Neuronal stem cell (in vitro differentiated cells): ENCODE measurements at regions not wholly inside any gene's neighbourhood (a gene's known extent, or its start where the extent isn't known, plus 50 kb on each side); places are given as distances from the start of the nearest gene placed in this dataset.

Experiments
- DNase-seq: peaks from one replicate; pipeline ENCODE4 v3.0.0-alpha.2; 2013; ENCODE audit warnings: low spot score
- H2AFZ ChIP-seq: one replicate; pipeline ENCODE4 v1.6.1; 2013; ENCODE audit warnings: mild to moderate bottlenecking, low read length, inconsistent platforms
- H2AK5ac ChIP-seq: 2 replicates; pipeline ENCODE4 v1.6.1; 2013; ENCODE audit warnings: low read depth, mild to moderate bottlenecking, inconsistent platforms, low read length, moderate library complexity, mixed read lengths
- H2BK120ac ChIP-seq: 2 replicates; pipeline ENCODE4 v1.6.1; 2013; ENCODE audit warnings: low read depth, mild to moderate bottlenecking, inconsistent platforms, low read length, moderate library complexity, mixed read lengths
- H2BK12ac ChIP-seq: one replicate; pipeline ENCODE4 v1.6.1; 2013; ENCODE audit warnings: low read length, inconsistent platforms
- H2BK15ac ChIP-seq: 2 replicates; pipeline ENCODE4 v1.6.1; 2013; ENCODE audit warnings: mild to moderate bottlenecking, low read length, inconsistent platforms, mixed read lengths
- H2BK5ac ChIP-seq: one replicate; pipeline ENCODE4 v1.6.1; 2013; ENCODE audit warnings: inconsistent platforms, mild to moderate bottlenecking, low read length, moderate library complexity
- H3K14ac ChIP-seq: one replicate; pipeline ENCODE4 v1.6.1; 2013; ENCODE audit warnings: low read length, inconsistent platforms
- H3K18ac ChIP-seq: 2 replicates; pipeline ENCODE4 v1.6.1; 2013; ENCODE audit warnings: low read length, inconsistent platforms
- H3K23ac ChIP-seq: 2 replicates; pipeline ENCODE4 v1.6.1; 2013; ENCODE audit warnings: low read depth, mild to moderate bottlenecking, mixed read lengths, low read length, inconsistent platforms; ENCODE audit not compliant: poor library complexity
- H3K27ac ChIP-seq: replicated peaks from 3 replicates; pipeline ENCODE4 v1.5.1; 2013; ENCODE audit warnings: low read length, inconsistent platforms
- H3K27me3 ChIP-seq, 3 experiments: 2 replicates each; pipeline ENCODE4 v1.6.1; 2013; ENCODE audit warnings: low read length in 3 of 3, mild to moderate bottlenecking in 2 of 3, inconsistent platforms in 1 of 3, low read depth in 1 of 3, mixed read lengths in 1 of 3, moderate library complexity in 1 of 3; ENCODE audit not compliant: control insufficient read depth in 3 of 3, insufficient read depth in 3 of 3
- H3K36me3 ChIP-seq, 2 donors: replicated peaks in 1 of 2; 2 replicates each; pipeline ENCODE4 v1.6.1; 2013; ENCODE audit warnings: low read length in 2 of 2; ENCODE audit not compliant: control insufficient read depth in 2 of 2, insufficient read depth in 2 of 2
- H3K4ac ChIP-seq: 2 replicates; pipeline ENCODE4 v1.6.1; 2013; ENCODE audit warnings: inconsistent platforms, mild to moderate bottlenecking, low read length, moderate library complexity
- H3K4me1 ChIP-seq, 2 donors: 1 replicate in 1 of 2; 2 replicates in 1 of 2; pipeline ENCODE4 v1.6.1; 2013; ENCODE audit warnings: low read length in 2 of 2, low read depth in 1 of 2; ENCODE audit not compliant: control insufficient read depth in 2 of 2, insufficient read depth in 1 of 2
- H3K4me2 ChIP-seq: one replicate; pipeline ENCODE4 v1.6.1; 2013; ENCODE audit warnings: mild to moderate bottlenecking, low read length, inconsistent platforms; ENCODE audit not compliant: insufficient read depth, poor library complexity, severe bottlenecking
- H3K4me3 ChIP-seq, 2 donors: 2 replicates each; pipeline ENCODE4 v1.5.1; 2013; ENCODE audit warnings: low read length in 2 of 2, mild to moderate bottlenecking in 2 of 2, inconsistent platforms in 1 of 2, moderate library complexity in 1 of 2
- H3K79me1 ChIP-seq: one replicate; pipeline ENCODE4 v1.6.1; 2013; ENCODE audit warnings: low read depth, mild to moderate bottlenecking, inconsistent platforms, low read length, moderate library complexity
- H3K9ac ChIP-seq: one replicate; pipeline ENCODE4 v1.6.1; 2013; ENCODE audit warnings: mild to moderate bottlenecking, low read depth, low read length, inconsistent platforms; ENCODE audit not compliant: poor library complexity
- H3K9me3 ChIP-seq, 2 donors: replicated peaks in 1 of 2; 2 replicates each; pipeline versions ENCODE3 to v1.6.1; 2013; ENCODE audit warnings: low read length in 2 of 2, mild to moderate bottlenecking in 2 of 2, inconsistent platforms in 1 of 2, low read depth in 1 of 2, mixed read lengths in 1 of 2, moderate library complexity in 1 of 2; ENCODE audit not compliant: control insufficient read depth in 2 of 2, insufficient read depth in 1 of 2
- H4K8ac ChIP-seq: one replicate; pipeline ENCODE4 v1.6.1; 2013; ENCODE audit warnings: low read depth, mild to moderate bottlenecking, inconsistent platforms, low read length, moderate library complexity
- H4K91ac ChIP-seq: one replicate; pipeline ENCODE4 v1.6.1; 2013; ENCODE audit warnings: low read length, low read depth, mild to moderate bottlenecking, inconsistent platforms; ENCODE audit not compliant: poor library complexity
- WGBS, 2 donors: extraction: QIAGEN DNeasy Blood & Tissue Kit; methylation state at CpG; one replicate each; pipeline ENCODE4 v1.1.7; 2013; ENCODE audit warnings: missing lambda C conversion rate in 2 of 2, mixed read lengths in 1 of 2; ENCODE audit not compliant: insufficient read length in 2 of 2, insufficient replicate concordance in 1 of 2; ENCODE audit errors: extremely low coverage in 2 of 2; 5-methylcytosine and 5-hydroxymethylcytosine counted together

GRCh38 chr1:193377472-193377871 is 191.1 kb upstream of the B3GALT2 start:
- Histone ChIP-seq H3K14ac (no peak overlapping the region), H2AK5ac (no peak overlapping the region), H3K4ac (no peak overlapping the region), H3K23ac (no peak overlapping the region), H2BK12ac (no peak overlapping the region), H3K4me1 (no peaks in the 10 kb centered on the region), H3K36me3 (no peaks in the 10 kb centered on the region), H2BK15ac (no peak overlapping the region), H3K9ac (no peak overlapping the region), H2AFZ (no peak overlapping the region), H3K27ac (no peak overlapping the region), H3K79me1 (no peaks in the 10 kb centered on the region), H3K18ac (no peak overlapping the region), H2BK5ac (no peak overlapping the region), H3K4me3 (no peak overlapping the region), H2BK120ac (no peak overlapping the region), H4K8ac (no peak overlapping the region), H3K9me3 (no peaks in the 10 kb centered on the region), H4K91ac (no peak overlapping the region), H3K4me2 (no peak overlapping the region), H3K27me3 (no peaks in the 10 kb centered on the region)
- DNase-seq = no peak
- no CpG with 5 or more reads among the region's 2 CpGs for WGBS, 2 donors

DNA sequence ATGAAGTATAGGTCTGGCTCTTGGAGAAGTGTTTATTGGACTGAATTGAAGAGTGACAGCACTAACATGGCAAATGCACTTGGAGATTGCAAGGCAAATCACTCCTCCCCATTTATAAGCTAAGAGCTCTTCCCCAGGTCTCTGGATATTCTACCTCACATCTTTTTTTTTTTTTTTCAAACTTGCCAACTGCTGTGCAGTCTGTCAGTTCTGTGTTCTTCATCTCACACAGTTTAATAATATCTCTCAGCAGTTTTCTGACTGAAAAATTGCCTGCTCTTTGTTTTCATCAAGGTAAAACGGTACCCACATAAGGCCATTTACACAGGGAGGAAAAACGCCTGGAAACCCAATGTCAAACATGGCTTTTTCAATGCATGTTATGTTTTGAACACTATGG is 186.1 kb upstream of the B3GALT2 start:
- no CpG with 5 or more reads among the region's 2 CpGs for WGBS, 2 donors
- no peak overlapping the region for H3K27ac ChIP-seq

DNA sequence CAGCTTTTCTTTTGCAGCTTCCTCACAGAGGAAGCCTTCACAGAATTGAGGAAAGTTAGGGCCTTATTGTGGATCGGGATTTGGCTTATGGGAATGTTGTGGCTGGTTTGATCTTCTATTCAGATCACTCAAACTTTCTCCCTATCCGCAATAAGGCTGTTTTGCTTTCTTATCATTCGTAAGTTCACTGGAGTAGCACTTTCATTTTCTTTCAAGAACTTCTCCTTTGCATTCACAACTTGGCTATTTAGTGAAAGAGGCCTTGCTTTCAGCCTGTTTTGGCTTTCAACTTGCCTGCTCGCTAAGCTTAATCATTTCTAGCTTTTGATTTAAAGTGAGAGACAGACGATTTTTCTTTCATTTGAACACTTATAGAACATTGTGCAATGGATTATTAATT is 181.9 kb upstream of the B3GALT2 start:
- Histone ChIP-seq H3K4ac (no peak overlapping the region), H3K9me3 (no peaks in the 10 kb centered on the region), H3K4me1 (no peaks in the 10 kb centered on the region), H3K9ac (no peak overlapping the region), H2BK120ac (no peak overlapping the region), H3K14ac (no peak overlapping the region), H2BK12ac (no peak overlapping the region), H2BK5ac (no peak overlapping the region), H3K4me2 (no peak overlapping the region), H2AK5ac (no peak overlapping the region), H3K18ac (no peak overlapping the region), H2BK15ac (no peak overlapping the region), H4K8ac (no peak overlapping the region), H3K27ac (no peak overlapping the region), H3K27me3 (no peaks in the 10 kb centered on the region), H3K36me3 (no peaks in the 10 kb centered on the region), H3K4me3 (no peak overlapping the region), H3K23ac (no peak overlapping the region), H3K79me1 (no peaks in the 10 kb centered on the region), H4K91ac (no peak overlapping the region), H2AFZ (peak overlapping the region; percentile 63)
- DNase-seq = no peak
- no CpG with 5 or more reads among the region's 5 CpGs for WGBS, 2 donors

More for the DNA sequence above, 186.1 kb upstream of the B3GALT2 start:
- Histone ChIP-seq H3K4ac (no peak overlapping the region), H3K9me3 (no peaks in the 10 kb centered on the region), H3K4me3 (no peak overlapping the region), H2BK5ac (no peak overlapping the region), H3K23ac (no peak overlapping the region), H2BK12ac (no peak overlapping the region), H3K14ac (no peak overlapping the region), H3K4me1 (no peaks in the 10 kb centered on the region), H2BK15ac (no peak overlapping the region), H3K18ac (no peak overlapping the region), H3K27me3 (no peaks in the 10 kb centered on the region), H2BK120ac (no peak overlapping the region), H4K91ac (no peak overlapping the region), H3K4me2 (no peak overlapping the region), H2AK5ac (no peak overlapping the region), H3K36me3 (no peaks in the 10 kb centered on the region), H3K9ac (no peak overlapping the region), H2AFZ (no peak overlapping the region), H4K8ac (no peak overlapping the region), H3K79me1 (no peaks in the 10 kb centered on the region)
- no peak for DNase-seq

DNA sequence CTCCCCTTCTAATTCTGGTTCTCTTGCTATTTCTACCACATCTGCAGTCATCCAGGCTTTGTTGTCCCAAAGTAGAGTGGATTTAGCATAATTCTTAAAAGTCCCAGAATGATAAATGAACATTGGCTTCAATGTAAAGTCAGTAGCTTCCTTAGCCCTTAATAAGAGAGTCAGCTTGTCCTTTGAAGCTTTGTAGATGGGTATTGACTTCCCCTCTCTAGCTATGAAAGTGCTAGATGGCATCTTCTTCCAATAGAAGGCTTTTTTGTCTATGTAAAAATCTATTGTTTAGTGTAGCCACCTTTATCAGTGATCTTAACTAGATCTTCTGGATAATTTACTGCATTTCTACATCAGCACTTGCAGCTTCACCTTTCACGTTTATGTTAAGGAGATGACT is 181.4 kb upstream of the B3GALT2 start:
- H3K14ac ChIP-seq = no peak overlapping the region
- no peak overlapping the region for H3K4ac ChIP-seq

More for the DNA sequence above, 181.4 kb upstream of the B3GALT2 start:
- H2BK15ac ChIP-seq = no peak overlapping the region
- H2AK5ac ChIP-seq = no peak overlapping the region
- no peaks in the 10 kb centered on the region for H3K9me3 ChIP-seq
- H2BK5ac ChIP-seq = no peak overlapping the region
- no peak overlapping the region for H3K23ac ChIP-seq
- H4K91ac ChIP-seq = no peak overlapping the region
- H2BK12ac ChIP-seq = no peak overlapping the region
- H4K8ac ChIP-seq = no peak overlapping the region
- H3K4me1 ChIP-seq = no peaks in the 10 kb centered on the region
- H3K36me3 ChIP-seq = no peaks in the 10 kb centered on the region
- peak overlapping the region; percentile 63 for H2AFZ ChIP-seq
- no peak overlapping the region for H3K27ac ChIP-seq
- no CpG with 5 or more reads among the region's 1 CpG for WGBS, 2 donors
- H3K27me3 ChIP-seq = no peaks in the 10 kb centered on the region
- no peak overlapping the region for H3K18ac ChIP-seq
- H3K79me1 ChIP-seq = no peaks in the 10 kb centered on the region
- H2BK120ac ChIP-seq = no peak overlapping the region
- H3K9ac ChIP-seq = no peak overlapping the region
- no peak overlapping the region for H3K4me3 ChIP-seq
- no peak overlapping the region for H3K4me2 ChIP-seq
- no peak for DNase-seq
